Lower lobe of right lung (tissue), 2 donors: ENCODE measurements at regions not wholly inside any gene's neighbourhood (a gene's known extent, or its start where the extent isn't known, plus 50 kb on each side); places are given as distances from the start of the nearest gene placed in this dataset.

ENCODE experiments used
- ATAC-seq, 2 donors: fragments of 200-7000 bp; cut with Tn5 transposase; one replicate each; pipeline ENCODE4 v1.9.1; 2020 to 2022; ENCODE audit warnings: mild to moderate bottlenecking in 2 of 2, moderate library complexity in 2 of 2
- DNase-seq: peaks from one replicate; pipeline ENCODE4 v3.0.0-alpha.2; 2020
- H3K27ac ChIP-seq: fragments of 200-600 bp; one replicate; pipeline ENCODE4 v1.8.0; 2022
- H3K27me3 ChIP-seq: fragments of 200-600 bp; one replicate; pipeline ENCODE4 v1.8.0; 2022; ENCODE audit warnings: low read depth
- H3K36me3 ChIP-seq: fragments of 200-600 bp; one replicate; pipeline ENCODE4 v1.8.0; 2022; ENCODE audit warnings: mild to moderate bottlenecking
- H3K4me1 ChIP-seq: fragments of 200-600 bp; one replicate; pipeline ENCODE4 v1.8.0; 2022
- H3K4me3 ChIP-seq: fragments of 200-600 bp; one replicate; pipeline ENCODE4 v1.8.0; 2022; ENCODE audit warnings: mild to moderate bottlenecking
- H3K9me3 ChIP-seq: fragments of 200-600 bp; one replicate; pipeline ENCODE4 v1.8.0; 2022
- CTCF ChIP-seq: fragments of 200-600 bp; IDR thresholded peaks from one replicate; pipeline ENCODE4 v1.8.0; 2022; ENCODE audit warnings: antibody characterized with exemption, mild to moderate bottlenecking
- intact Hi-C: fragments of 100-400 bp; cut with DNase I; formaldehyde crosslinking; loops from one replicate; pipeline ENCODE4 v1.11.0; 2022
- donor health status: DM: no; HTN: yes; CAD: no; lungs with severe emphysema.

GRCh38 chr2:16311521-16312440, 353.9 kb downstream of the CYRIA start:
- intact Hi-C loops, result no loop called here
- Histone ChIP-seq H3K9me3 (no peaks in the 10 kb centered on the region), H3K4me3 (no peak overlapping the region), H3K27ac (no peak overlapping the region), H3K36me3 (no peaks in the 10 kb centered on the region), H3K27me3 (no peaks in the 10 kb centered on the region), H3K4me1 (no peaks in the 10 kb centered on the region)
- ATAC-seq, result no peak
- DNase-seq, result no peak
- TF ChIP-seq CTCF, result no peak

- ATAC-seq, result no peak
- Histone ChIP-seq H3K4me1 (no peaks in the 10 kb centered on the region), H3K36me3 (no peaks in the 10 kb centered on the region), H3K27ac (no peak overlapping the region), H3K9me3 (no peaks in the 10 kb centered on the region), H3K27me3 (peaks cover 8% of the 10 kb centered on the region), H3K4me3 (no peak overlapping the region)
- TF ChIP-seq CTCF, result no peak
- intact Hi-C loops, result no loop called here
- no peak for DNase-seq
Observed at GRCh38 chr2:16308816-16309215, 356.8 kb downstream of the CYRIA start.

- intact Hi-C loops, result no loop called here
- peaks cover 5% of the 10 kb centered on the region for H3K9me3 ChIP-seq
- H3K27me3 ChIP-seq, result peaks cover 11% of the 10 kb centered on the region
- H3K4me1 ChIP-seq, result no peaks in the 10 kb centered on the region
- no peak for DNase-seq
- no peak overlapping the region for H3K27ac ChIP-seq
- H3K4me3 ChIP-seq, result no peak overlapping the region
- no peak for TF ChIP-seq CTCF
- no peaks in the 10 kb centered on the region for H3K36me3 ChIP-seq
- ATAC-seq, result no peak
Observed at GRCh38 chr2:16304876-16305590, 360.6 kb downstream of the CYRIA start.

GRCh38 chr2:16303761-16304160, 361.9 kb downstream of the CYRIA start:
- H3K4me3 ChIP-seq, result no peak overlapping the region

GRCh38 chr2:16303273-16303577, 362.4 kb downstream of the CYRIA start:
- H3K4me3 ChIP-seq, result peak overlapping the region; percentile 32
- no peak overlapping the region for H3K27ac ChIP-seq
- no peak for TF ChIP-seq CTCF
- no peak for DNase-seq
- H3K27me3 ChIP-seq, result peaks cover 11% of the 10 kb centered on the region
- H3K36me3 ChIP-seq, result no peaks in the 10 kb centered on the region
- no peaks in the 10 kb centered on the region for H3K4me1 ChIP-seq
- intact Hi-C loops, result no loop called here
- ATAC-seq, result no peak
- H3K9me3 ChIP-seq, result peaks cover 9% of the 10 kb centered on the region

More at GRCh38 chr2:16303761-16304160, 361.9 kb downstream of the CYRIA start:
- H3K27ac ChIP-seq, result no peak overlapping the region
- ATAC-seq (no peak), DNase-seq (no peak)
- intact Hi-C loops, result no loop called here
- H3K4me1 ChIP-seq, result no peaks in the 10 kb centered on the region
- no peaks in the 10 kb centered on the region for H3K36me3 ChIP-seq
- peaks cover 9% of the 10 kb centered on the region for H3K9me3 ChIP-seq
- peaks cover 11% of the 10 kb centered on the region for H3K27me3 ChIP-seq
- TF ChIP-seq CTCF, result no peak
